Bronchial epithelial cell (primary cell): ENCODE measurements at regions not wholly inside any gene's neighbourhood (a gene's known extent, or its start where the extent isn't known, plus 50 kb on each side); places are given as distances from the start of the nearest gene placed in this dataset.

Source experiments
- DNase-seq: peaks from one replicate; pipeline ENCODE4 v3.0.0-alpha.2; 2010; ENCODE audit warnings: low read depth
- FAIRE-seq: peaks from 2 replicates; lab custom pipeline; 2011; peaks lifted over from hg19 to GRCh38; lab: Jason Lieb, UNC
- H3K27me3 ChIP-seq: 2 replicates; pipeline ENCODE4 v1.5.1; 2011; ENCODE audit warnings: low read length; ENCODE audit not compliant: control insufficient read depth, insufficient read depth
- H3K36me3 ChIP-seq: 2 replicates; pipeline ENCODE4 v1.5.1; 2011; ENCODE audit warnings: low read length; ENCODE audit not compliant: control insufficient read depth, insufficient read depth
- H3K4me3 ChIP-seq: 2 replicates; pipeline ENCODE4 v1.5.1; 2011; ENCODE audit warnings: mild to moderate bottlenecking, low read depth, low read length, control low read depth
- CTCF ChIP-seq: IDR thresholded peaks from 2 replicates; pipeline ENCODE4 v1.5.1; 2011; ENCODE audit warnings: mild to moderate bottlenecking, moderate library complexity, low read length, control low read depth, inconsistent platforms; ENCODE audit not compliant: insufficient read depth, severe bottlenecking

GRCh38 chr4:123299212-123299691 lies 97.3 kb upstream of the SPRY1 start:
- H3K4me3 ChIP-seq: no peak overlapping the region
- FAIRE-seq (no peak), DNase-seq (peak; percentile 83)
- no peaks in the 10 kb centered on the region for H3K36me3 ChIP-seq
- TF ChIP-seq CTCF: no peak
- H3K27me3 ChIP-seq: no peaks in the 10 kb centered on the region

- no peak for TF ChIP-seq CTCF
- FAIRE-seq: no peak
- no peak overlapping the region for H3K4me3 ChIP-seq
- H3K36me3 ChIP-seq: no peaks in the 10 kb centered on the region
- no peak for DNase-seq
- no peaks in the 10 kb centered on the region for H3K27me3 ChIP-seq
Measured at GRCh38 chr4:123300222-123301039, 96.2 kb upstream of the SPRY1 start.

- Histone ChIP-seq H3K36me3 (no peaks in the 10 kb centered on the region), H3K4me3 (no peak overlapping the region), H3K27me3 (no peaks in the 10 kb centered on the region)
- no peak for TF ChIP-seq CTCF
- FAIRE-seq (no peak), DNase-seq (no peak)
Measured at GRCh38 chr4:123301923-123302322, 94.7 kb upstream of the SPRY1 start.

GRCh38 chr4:123304151-123304964 lies 92.2 kb upstream of the SPRY1 start:
- FAIRE-seq: no peak
- TF ChIP-seq CTCF: no peak
- no peak for DNase-seq
- Histone ChIP-seq H3K4me3 (no peak overlapping the region), H3K27me3 (no peaks in the 10 kb centered on the region), H3K36me3 (no peaks in the 10 kb centered on the region)

GRCh38 chr4:123305736-123306135 lies 90.9 kb upstream of the SPRY1 start:
- Histone ChIP-seq H3K4me3 (no peak overlapping the region), H3K27me3 (no peaks in the 10 kb centered on the region), H3K36me3 (no peaks in the 10 kb centered on the region)
- no peak for DNase-seq
- no peak for TF ChIP-seq CTCF
- FAIRE-seq: no peak
